WI38 (cell line): ENCODE measurements at regions not wholly inside any gene's neighbourhood (a gene's known extent, or its start where the extent isn't known, plus 50 kb on each side); places are given as distances from the start of the nearest gene placed in this dataset.

Experiments
- H3K4me3 ChIP-seq: 2 replicates; pipeline ENCODE4 v1.5.1; 2011; ENCODE audit warnings: low read depth, mild to moderate bottlenecking, control low read depth, low read length
- CTCF ChIP-seq: IDR thresholded peaks from 2 replicates; pipeline ENCODE4 v1.5.1; 2012; ENCODE audit warnings: low read depth, mild to moderate bottlenecking, control low read depth, low read length

GRCh38 chr4:1474126-1475090, 68.2 kb upstream of the NKX1-1 start:
- no peak overlapping the region for H3K4me3 ChIP-seq
- TF ChIP-seq CTCF = no peak

- no peak overlapping the region for H3K4me3 ChIP-seq
- TF ChIP-seq CTCF = no peak
Measured at GRCh38 chr4:1473718-1474117, 67.5 kb upstream of the NKX1-1 start.

GRCh38 chr4:1472911-1473518, 66.8 kb upstream of the NKX1-1 start:
- no peak for TF ChIP-seq CTCF

GRCh38 chr4:1472148-1472797, 66.0 kb upstream of the NKX1-1 start:
- no peak for TF ChIP-seq CTCF
- H3K4me3 ChIP-seq = no peak overlapping the region

More at GRCh38 chr4:1472911-1473518, 66.8 kb upstream of the NKX1-1 start:
- H3K4me3 ChIP-seq = no peak overlapping the region

- TF ChIP-seq CTCF = no peak
- H3K4me3 ChIP-seq = no peak overlapping the region
Measured at GRCh38 chr4:1471443-1472147, 65.4 kb upstream of the NKX1-1 start.

GRCh38 chr4:1470816-1471442, 64.7 kb upstream of the NKX1-1 start:
- no peak for TF ChIP-seq CTCF
- no peak overlapping the region for H3K4me3 ChIP-seq
